B cell (primary cell): ENCODE measurements at regions not wholly inside any gene's neighbourhood (a gene's known extent, or its start where the extent isn't known, plus 50 kb on each side); places are given as distances from the start of the nearest gene placed in this dataset.

Experiments used
- EZH2 ChIP-seq: IDR thresholded peaks from 2 replicates; pipeline ENCODE4 v1.6.1; 2012; ENCODE audit warnings: borderline replicate concordance, low read depth, mild to moderate bottlenecking, moderate library complexity, low read length; ENCODE audit not compliant: insufficient read depth, poor library complexity, severe bottlenecking
- TF ChIP-seq, protein P1 (sequence below): fragments of 200-600 bp; IDR thresholded peaks from one replicate; pipeline ENCODE4 v1.8.0; 2022; ENCODE audit warnings: antibody characterized with exemption, mild to moderate bottlenecking

DNA sequence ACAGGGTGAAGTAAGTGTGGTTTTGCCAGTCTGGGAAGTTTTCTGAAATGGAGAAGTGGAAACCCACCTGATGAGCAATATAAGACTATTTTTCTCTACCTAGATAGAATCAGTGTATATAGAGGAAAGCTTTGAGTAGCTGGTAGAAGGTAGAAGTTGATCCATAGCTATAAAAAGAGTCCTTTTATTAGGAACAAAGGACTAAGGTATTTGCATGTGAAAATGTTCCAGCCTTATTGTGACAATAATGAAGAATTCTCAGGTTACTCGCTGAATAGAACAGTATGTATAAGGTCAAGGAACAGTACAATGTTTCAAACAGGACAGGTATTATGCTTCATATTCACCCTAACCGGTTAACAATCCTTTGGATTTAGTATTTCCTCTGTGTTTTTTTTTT lies 972.2 kb downstream of the OTOL1 start:
- TF ChIP-seq, protein P1, sequence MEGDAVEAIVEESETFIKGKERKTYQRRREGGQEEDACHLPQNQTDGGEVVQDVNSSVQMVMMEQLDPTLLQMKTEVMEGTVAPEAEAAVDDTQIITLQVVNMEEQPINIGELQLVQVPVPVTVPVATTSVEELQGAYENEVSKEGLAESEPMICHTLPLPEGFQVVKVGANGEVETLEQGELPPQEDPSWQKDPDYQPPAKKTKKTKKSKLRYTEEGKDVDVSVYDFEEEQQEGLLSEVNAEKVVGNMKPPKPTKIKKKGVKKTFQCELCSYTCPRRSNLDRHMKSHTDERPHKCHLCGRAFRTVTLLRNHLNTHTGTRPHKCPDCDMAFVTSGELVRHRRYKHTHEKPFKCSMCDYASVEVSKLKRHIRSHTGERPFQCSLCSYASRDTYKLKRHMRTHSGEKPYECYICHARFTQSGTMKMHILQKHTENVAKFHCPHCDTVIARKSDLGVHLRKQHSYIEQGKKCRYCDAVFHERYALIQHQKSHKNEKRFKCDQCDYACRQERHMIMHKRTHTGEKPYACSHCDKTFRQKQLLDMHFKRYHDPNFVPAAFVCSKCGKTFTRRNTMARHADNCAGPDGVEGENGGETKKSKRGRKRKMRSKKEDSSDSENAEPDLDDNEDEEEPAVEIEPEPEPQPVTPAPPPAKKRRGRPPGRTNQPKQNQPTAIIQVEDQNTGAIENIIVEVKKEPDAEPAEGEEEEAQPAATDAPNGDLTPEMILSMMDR: no peak
- no peak for TF ChIP-seq EZH2
